Activated T-cell treated with anti-CD3 and anti-CD28 coated beads, Interleukin-2, amount 50 U/mL, for 72 hours (primary cell): ENCODE measurements at regions not wholly inside any gene's neighbourhood (a gene's known extent, or its start where the extent isn't known, plus 50 kb on each side); places are given as distances from the start of the nearest gene placed in this dataset.
"Not testable (repeated sequence)": the region's sequence is repeated elsewhere in the genome, so short reads cannot be mapped to it uniquely, and the experiment has no call there.

Experiments used
- ATAC-seq, 2 donors: fragments of 150-1000 bp; cut with Tn5 transposase; replicated peaks in 1 of 2; 2 replicates each; pipeline ENCODE4 v1.10.0; 2021; ENCODE audit warnings: moderate library complexity in 2 of 2, mild to moderate bottlenecking in 1 of 2
- DNase-seq, 2 donors: peaks; one replicate each; pipeline ENCODE4 v3.0.0; 2021 to 2022; ENCODE audit warnings: mixed read lengths in 1 of 2
- H3K27ac Mint-ChIP-seq: one replicate; pipeline ENCODE4 v1.8.0; 2022; ENCODE audit warnings: mild to moderate bottlenecking, moderate library complexity, mixed read lengths
- H3K27me3 Mint-ChIP-seq: one replicate; pipeline ENCODE4 v1.8.0; 2022; ENCODE audit warnings: low read depth, mixed read lengths
- H3K36me3 Mint-ChIP-seq, 2 donors: one replicate each; pipeline ENCODE4 v1.8.0; 2022; ENCODE audit warnings: mixed read lengths in 2 of 2, mild to moderate bottlenecking in 1 of 2; ENCODE audit not compliant: insufficient read depth in 2 of 2
- H3K4me1 Mint-ChIP-seq: one replicate; pipeline ENCODE4 v1.8.0; 2022; ENCODE audit warnings: low read depth, mixed read lengths
- H3K4me3 Mint-ChIP-seq, 2 donors: one replicate each; pipeline ENCODE4 v1.8.0; 2022; ENCODE audit warnings: mild to moderate bottlenecking in 2 of 2, mixed read lengths in 2 of 2, moderate library complexity in 2 of 2
- H3K9me3 Mint-ChIP-seq, 2 donors: one replicate each; pipeline ENCODE4 v1.8.0; 2022; ENCODE audit warnings: mixed read lengths in 2 of 2

GRCh38 chr13:18567890-18568289 lies 613.7 kb downstream of the TUBA3C start:
- ATAC-seq, result not testable (repeated sequence)

More at GRCh38 chr13:18567890-18568289, 613.7 kb downstream of the TUBA3C start:
- H3K27me3 Mint-ChIP-seq, H3K9me3 Mint-ChIP-seq, H3K27ac Mint-ChIP-seq, H3K4me3 Mint-ChIP-seq, DNase-seq, H3K36me3 Mint-ChIP-seq, H3K4me1 Mint-ChIP-seq: not testable (repeated sequence)
